Stimulated activated CD8-positive, alpha-beta memory T cell treated with anti-CD3 and anti-CD28 coated beads, Interleukin-12 subunit alpha, Interleukin-12 subunit beta, amount 100 ng/mL, for 24 hours (primary cell): ENCODE measurements at regions not wholly inside any gene's neighbourhood (a gene's known extent, or its start where the extent isn't known, plus 50 kb on each side); places are given as distances from the start of the nearest gene placed in this dataset.
"Not testable (repeated sequence)": the region's sequence is repeated elsewhere in the genome, so short reads cannot be mapped to it uniquely, and the experiment has no call there.

Experiments
- DNase-seq: peaks from one replicate; pipeline ENCODE4 v3.0.0-alpha.2; 2020; ENCODE audit errors: extremely low read depth

GRCh38 chr7:69377191-69377590 lies 221.1 kb upstream of the AUTS2 start:
- no peak for DNase-seq

GRCh38 chr7:69388452-69389137 lies 209.7 kb upstream of the AUTS2 start:
- DNase-seq: no peak

DNA sequence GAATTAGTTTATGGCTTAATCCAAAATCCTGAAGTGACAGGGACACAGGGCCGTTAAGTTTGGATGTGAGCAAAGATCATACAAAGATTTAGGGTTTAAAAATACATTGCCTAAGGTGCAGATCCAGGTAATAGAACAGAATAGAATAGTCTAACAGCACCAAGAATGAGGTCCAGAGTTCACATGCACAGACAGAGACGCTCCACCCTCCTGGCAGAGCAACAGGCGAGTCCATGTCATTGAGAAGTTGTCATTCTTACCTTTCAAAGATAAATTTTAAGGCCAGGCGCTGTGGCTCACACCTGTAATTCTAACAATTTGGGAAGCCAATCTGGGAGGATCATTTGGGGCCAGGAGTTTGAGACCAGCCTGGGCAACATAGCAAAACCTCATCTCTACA lies 209.1 kb upstream of the AUTS2 start:
- DNase-seq: no peak

DNA sequence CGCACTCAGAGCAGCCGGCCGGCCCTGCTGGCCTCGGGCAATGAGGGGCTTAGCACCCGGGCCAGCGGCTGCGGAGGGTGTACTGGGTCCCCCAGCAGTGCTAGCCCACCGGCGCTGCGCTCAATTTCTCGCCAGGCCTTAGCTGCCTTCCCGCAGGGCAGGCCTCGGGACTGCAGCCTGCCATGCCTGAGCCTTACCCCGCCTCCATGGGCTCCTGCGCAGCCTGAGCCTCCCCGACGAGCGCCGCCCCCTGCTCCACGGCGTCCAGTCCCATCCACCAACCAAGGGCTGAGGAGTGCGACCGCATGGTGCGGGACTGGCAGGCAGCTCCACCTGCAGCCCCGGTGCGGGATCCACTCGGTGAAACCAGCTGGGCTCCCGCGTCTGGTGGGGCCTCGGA lies 204.4 kb upstream of the AUTS2 start:
- DNase-seq: not testable (repeated sequence)

GRCh38 chr7:69395061-69395714 lies 203.1 kb upstream of the AUTS2 start:
- no peak for DNase-seq

- DNase-seq: no peak
These were observed 199.3 kb upstream of the AUTS2 start for GRCh38 chr7:69398986-69399385.

DNA sequence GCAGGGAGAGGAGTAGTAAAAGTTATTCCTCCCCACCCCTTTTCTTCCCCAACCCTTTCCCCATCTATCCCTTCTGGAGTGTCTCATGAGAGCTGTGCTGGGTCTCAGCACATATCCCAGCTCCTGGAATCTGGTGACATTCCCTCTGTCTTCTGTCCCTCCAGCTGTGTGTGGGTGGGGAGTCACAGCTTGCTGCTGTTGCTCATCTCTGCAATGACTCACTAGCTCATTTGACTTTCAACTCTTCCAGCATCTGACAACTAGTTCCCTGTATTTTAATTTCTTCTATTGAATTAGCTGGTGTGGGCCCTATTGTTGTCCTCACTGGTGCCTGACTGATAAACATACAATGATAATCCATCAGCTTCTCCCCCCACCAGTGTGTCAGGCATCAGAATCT lies 198.9 kb upstream of the AUTS2 start:
- no peak for DNase-seq

GRCh38 chr7:69402696-69403095 lies 195.6 kb upstream of the AUTS2 start:
- DNase-seq: no peak

DNA sequence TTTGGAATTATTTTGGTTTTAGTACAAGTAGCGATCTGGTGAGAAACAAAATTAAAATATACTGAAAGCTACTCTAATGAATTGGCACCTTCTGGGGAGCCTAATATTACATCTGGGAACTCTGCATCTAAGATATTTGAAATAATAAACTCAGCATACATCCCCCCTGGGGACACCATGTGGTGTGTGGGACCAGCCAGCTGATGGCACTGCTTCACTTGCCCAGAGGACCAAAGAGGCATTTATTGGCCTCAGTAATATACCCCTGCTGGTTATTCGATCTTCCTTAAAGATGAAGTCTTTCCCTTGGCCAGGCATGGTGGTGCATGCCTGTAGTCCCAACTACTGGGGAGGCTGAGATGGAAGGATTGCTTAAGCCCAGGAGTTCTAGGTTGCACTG lies 195.1 kb upstream of the AUTS2 start:
- no peak for DNase-seq

DNA sequence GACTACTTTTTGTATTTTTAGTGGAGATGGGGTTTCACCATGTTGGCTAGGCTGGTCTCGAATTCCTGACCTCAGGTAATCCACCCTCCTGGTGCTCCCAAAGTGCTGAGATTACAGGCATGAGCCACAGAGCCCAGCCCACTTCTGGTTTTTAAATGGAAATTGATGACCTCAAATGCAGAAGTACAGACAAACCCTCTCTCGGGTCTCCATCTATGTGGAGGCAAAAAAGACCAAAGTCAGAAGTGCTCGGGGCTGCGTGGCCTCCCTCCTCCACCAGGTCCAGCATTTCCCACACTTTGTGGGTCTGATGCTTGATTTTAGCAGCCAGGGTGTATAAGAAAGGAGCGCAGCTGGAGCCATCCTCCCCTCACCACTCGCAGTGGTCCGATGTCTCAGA lies 187.3 kb upstream of the AUTS2 start:
- no peak for DNase-seq

- DNase-seq: no peak
These were observed 186.8 kb upstream of the AUTS2 start for GRCh38 chr7:69411466-69411865.

DNA sequence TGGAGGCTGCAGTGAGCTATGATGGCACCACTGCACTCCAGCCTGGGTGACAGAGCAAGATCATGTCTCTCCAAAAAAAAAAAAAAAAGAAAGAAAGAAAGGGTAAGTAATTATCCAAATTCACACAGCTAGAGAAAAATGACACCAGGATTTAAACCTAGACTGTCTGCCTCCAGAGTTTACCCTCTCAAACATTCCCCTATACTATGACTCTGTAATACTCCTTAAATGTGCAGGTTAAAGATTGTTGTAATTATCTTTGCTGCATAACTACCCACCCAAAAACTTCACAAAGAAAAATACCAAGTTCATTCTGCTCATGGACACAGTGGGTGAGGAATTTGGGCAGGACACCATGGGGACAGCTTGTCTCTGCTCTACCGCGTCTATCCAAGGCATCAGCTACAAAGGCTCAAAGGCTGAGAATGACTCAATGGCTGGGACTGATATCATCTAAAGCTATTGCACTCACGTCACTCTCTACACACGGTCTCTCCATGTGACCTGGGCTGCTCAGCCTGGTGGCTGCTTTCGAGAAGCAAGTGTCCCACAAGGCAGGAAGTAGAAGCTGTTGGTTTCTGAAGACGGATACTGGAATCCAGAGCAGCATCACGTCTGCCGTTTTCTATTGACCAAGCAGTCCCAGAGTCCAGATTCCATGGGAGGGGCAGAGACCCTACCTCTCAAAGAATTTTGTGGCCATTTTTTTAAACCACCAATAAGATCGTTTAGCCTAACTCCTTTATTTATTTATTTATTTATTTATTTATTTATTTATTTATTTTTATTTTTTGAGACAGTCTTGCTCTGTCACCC lies 185.7 kb upstream of the AUTS2 start:
- no peak for DNase-seq

- DNase-seq: no peak
These were observed 183.7 kb upstream of the AUTS2 start for GRCh38 chr7:69414555-69414954.

DNA sequence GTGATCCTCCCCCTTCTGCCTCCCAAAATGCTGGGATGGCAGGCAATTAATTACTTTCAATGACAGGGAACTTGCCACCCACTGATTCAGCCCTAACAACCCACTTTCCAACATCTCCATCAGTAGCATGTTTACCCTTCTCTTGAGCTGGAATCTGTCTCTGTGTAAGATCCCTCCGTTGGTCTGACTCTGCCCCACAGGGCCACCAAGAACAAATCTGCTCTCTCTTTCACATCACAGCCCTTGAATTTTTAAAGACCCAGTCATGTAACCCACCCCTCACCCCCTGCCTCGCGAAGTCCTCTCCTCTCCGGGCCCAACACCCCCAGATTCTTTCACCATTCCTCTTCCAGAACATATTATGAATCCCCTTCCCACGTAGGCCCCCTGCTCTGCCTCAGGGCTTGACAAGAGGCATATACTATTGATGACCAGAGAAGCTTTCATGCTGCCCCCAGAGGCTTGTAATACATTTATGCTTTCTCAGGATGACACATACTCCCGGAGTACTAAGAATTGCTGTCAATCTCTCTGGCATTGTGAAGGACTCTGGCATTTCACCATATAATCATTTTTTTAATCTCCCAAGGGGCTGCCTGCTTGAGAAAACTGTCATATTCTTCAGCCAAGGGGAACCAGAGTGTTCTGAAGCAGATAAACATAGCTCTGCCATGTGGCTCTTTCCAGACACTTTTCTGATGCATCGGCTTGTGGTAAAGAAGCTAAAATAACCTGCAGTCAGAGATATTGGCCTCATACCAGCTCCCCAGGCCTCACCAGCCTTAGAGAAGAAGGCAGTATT lies 179.2 kb upstream of the AUTS2 start:
- DNase-seq: no peak

GRCh38 chr7:69419934-69420333 lies 178.3 kb upstream of the AUTS2 start:
- no peak for DNase-seq

- no peak for DNase-seq
These were observed 175.7 kb upstream of the AUTS2 start for GRCh38 chr7:69422574-69422985.

DNA sequence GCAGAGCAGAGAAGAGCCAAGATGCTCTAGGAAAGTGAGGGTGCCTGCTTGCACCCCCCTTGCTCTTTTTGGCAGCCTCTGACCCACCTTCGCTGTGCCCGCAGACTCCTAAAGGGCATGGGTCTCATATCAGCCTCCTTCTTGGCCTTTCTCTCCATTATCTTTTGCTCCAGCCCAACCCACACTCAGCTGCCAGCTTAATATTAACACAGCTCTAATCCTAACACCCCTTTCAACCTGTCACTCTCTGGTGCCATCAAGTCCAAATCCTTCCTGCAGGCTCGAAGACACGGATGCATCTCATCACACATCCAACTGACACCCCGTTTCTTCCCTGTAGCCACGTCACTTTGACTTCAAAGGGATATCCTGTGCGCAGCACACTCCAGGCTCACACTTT lies 171.6 kb upstream of the AUTS2 start:
- DNase-seq: no peak

DNA sequence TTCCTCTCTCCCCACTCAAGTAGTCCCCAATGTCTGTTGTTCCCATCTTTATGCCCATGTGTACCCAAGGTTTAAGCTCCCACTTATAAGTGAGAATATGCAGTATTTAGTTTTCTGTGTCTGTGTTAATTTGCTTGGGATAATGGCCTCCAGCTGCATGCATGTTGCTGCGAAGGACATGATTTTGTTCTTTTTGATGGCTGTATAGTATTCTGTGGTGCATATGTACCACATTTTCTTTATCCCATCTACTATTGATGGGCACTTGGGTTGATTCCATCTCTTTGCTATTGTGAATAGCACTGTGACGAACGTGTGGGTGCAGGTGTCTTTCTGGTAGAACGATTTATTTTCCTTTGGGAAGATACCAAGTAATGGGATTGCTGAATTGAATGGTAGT lies 170.2 kb upstream of the AUTS2 start:
- DNase-seq: no peak

GRCh38 chr7:69429911-69430383 lies 168.3 kb upstream of the AUTS2 start:
- DNase-seq: no peak

GRCh38 chr7:69430384-69431021 lies 167.8 kb upstream of the AUTS2 start:
- DNase-seq: no peak

- no peak for DNase-seq
These were observed 166.6 kb upstream of the AUTS2 start for GRCh38 chr7:69431626-69432025.
